ENCODE measurements at regions not wholly inside any gene's neighbourhood (a gene's known extent, or its start where the extent isn't known, plus 50 kb on each side); places are given as distances from the start of the nearest gene placed in this dataset.

DNA sequence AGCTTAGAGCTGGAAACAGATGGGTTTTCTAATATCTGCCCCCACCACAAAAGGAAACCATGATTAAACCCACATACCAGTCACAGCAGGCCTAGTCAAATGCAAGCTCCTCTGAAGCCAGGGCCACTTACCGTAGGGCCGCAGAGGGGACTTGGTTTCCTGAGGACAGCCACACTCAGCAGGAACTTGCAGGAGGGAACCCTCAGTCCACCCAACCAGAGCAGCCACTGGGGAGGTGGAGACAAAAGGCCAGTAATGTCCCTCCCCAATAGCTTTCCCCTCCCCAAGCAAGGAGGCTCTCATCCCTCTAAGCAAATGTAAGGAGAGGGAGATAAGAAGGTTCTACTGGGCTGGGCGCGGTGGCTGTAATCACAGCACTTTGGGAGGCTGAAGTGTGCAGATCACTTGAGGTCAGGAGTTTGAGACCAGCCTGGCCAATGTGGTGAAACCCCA, 384.4 kb upstream of the JARID2 start:
- no peaks in the 10 kb centered on the region for H3K27me3 ChIP-seq (ENCODE audit: control insufficient read depth in 3 of 3, insufficient read depth in 3 of 3, low read length in 2 of 3)
- no peak overlapping the region for H3K27ac ChIP-seq (ENCODE audit: low read depth in 1 of 2, low read length in 1 of 2)
- H3K36me3 ChIP-seq (ENCODE audit: control insufficient read depth in 4 of 4, insufficient read depth in 4 of 4, low read length in 4 of 4) = no peaks in the 10 kb centered on the region
- no peak for DNase-seq
- no peak overlapping the region for H3K9ac ChIP-seq (ENCODE audit: insufficient read depth in 1 of 2, low read length in 2 of 2)
- TF ChIP-seq, protein P1, sequence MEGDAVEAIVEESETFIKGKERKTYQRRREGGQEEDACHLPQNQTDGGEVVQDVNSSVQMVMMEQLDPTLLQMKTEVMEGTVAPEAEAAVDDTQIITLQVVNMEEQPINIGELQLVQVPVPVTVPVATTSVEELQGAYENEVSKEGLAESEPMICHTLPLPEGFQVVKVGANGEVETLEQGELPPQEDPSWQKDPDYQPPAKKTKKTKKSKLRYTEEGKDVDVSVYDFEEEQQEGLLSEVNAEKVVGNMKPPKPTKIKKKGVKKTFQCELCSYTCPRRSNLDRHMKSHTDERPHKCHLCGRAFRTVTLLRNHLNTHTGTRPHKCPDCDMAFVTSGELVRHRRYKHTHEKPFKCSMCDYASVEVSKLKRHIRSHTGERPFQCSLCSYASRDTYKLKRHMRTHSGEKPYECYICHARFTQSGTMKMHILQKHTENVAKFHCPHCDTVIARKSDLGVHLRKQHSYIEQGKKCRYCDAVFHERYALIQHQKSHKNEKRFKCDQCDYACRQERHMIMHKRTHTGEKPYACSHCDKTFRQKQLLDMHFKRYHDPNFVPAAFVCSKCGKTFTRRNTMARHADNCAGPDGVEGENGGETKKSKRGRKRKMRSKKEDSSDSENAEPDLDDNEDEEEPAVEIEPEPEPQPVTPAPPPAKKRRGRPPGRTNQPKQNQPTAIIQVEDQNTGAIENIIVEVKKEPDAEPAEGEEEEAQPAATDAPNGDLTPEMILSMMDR (IDR thresholded peaks at IDR 0.05; ENCODE audit: control extremely low read depth, extremely low read depth) = no peak
- no peaks in the 10 kb centered on the region for H3K9me3 ChIP-seq (ENCODE audit: control insufficient read depth in 4 of 4, insufficient read depth in 3 of 4, low read length in 3 of 4)
- no peak for ATAC-seq (ENCODE audit: insufficient read depth, low FRiP score)
- peaks cover 0 to 20% (median 0%) of the 10 kb centered on the region in 5 donors for H3K4me1 ChIP-seq (ENCODE audit: control insufficient read depth in 5 of 5, insufficient read depth in 5 of 5, low read length in 5 of 5)
- 45 to 65% methylated on average over 4 of the region's 4 CpGs for WGBS, 2 donors
- H3K4me3 ChIP-seq = no peak overlapping the region

DNA sequence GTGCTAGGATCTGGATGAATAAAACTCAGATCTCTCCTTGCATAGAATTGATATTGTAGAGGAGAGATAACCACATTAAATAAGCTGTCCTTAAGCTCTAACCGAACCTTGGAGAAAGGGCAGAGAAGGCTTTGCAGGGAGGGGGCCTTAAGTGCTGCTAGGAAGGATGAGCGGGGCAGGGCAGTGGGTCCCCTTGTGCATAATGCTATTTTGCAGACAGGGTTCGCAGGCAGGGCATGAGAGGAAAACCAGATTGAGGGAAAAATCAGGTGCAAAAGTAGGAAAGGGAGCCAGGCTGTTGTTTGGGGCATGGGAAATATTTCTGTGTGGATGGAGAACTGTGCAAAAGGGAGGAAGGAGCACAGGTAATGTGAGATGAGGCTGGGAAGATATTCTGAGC, 383.0 kb upstream of the JARID2 start:
- Histone ChIP-seq H3K4me3 (no peak overlapping the region), H3K27me3 (ENCODE audit: control insufficient read depth in 3 of 3, insufficient read depth in 3 of 3, low read length in 2 of 3) (no peaks in the 10 kb centered on the region), H3K36me3 (ENCODE audit: control insufficient read depth in 4 of 4, insufficient read depth in 4 of 4, low read length in 4 of 4) (no peaks in the 10 kb centered on the region), H3K4me1 (ENCODE audit: control insufficient read depth in 5 of 5, insufficient read depth in 5 of 5, low read length in 5 of 5) (peaks cover 0 to 20% (median 0%) of the 10 kb centered on the region in 5 donors), H3K9me3 (ENCODE audit: control insufficient read depth in 4 of 4, insufficient read depth in 3 of 4, low read length in 3 of 4) (no peaks in the 10 kb centered on the region), H3K9ac (ENCODE audit: insufficient read depth in 1 of 2, low read length in 2 of 2) (no peak overlapping the region), H3K27ac (ENCODE audit: low read depth in 1 of 2, low read length in 1 of 2) (no peak overlapping the region)
- 97 to 99% methylated on average over 3 of the region's 3 CpGs for WGBS, 2 donors
- TF ChIP-seq, protein P1 (IDR thresholded peaks at IDR 0.05; ENCODE audit: control extremely low read depth, extremely low read depth) = no peak
- ATAC-seq (ENCODE audit: insufficient read depth, low FRiP score) (no peak), DNase-seq (no peak)

DNA sequence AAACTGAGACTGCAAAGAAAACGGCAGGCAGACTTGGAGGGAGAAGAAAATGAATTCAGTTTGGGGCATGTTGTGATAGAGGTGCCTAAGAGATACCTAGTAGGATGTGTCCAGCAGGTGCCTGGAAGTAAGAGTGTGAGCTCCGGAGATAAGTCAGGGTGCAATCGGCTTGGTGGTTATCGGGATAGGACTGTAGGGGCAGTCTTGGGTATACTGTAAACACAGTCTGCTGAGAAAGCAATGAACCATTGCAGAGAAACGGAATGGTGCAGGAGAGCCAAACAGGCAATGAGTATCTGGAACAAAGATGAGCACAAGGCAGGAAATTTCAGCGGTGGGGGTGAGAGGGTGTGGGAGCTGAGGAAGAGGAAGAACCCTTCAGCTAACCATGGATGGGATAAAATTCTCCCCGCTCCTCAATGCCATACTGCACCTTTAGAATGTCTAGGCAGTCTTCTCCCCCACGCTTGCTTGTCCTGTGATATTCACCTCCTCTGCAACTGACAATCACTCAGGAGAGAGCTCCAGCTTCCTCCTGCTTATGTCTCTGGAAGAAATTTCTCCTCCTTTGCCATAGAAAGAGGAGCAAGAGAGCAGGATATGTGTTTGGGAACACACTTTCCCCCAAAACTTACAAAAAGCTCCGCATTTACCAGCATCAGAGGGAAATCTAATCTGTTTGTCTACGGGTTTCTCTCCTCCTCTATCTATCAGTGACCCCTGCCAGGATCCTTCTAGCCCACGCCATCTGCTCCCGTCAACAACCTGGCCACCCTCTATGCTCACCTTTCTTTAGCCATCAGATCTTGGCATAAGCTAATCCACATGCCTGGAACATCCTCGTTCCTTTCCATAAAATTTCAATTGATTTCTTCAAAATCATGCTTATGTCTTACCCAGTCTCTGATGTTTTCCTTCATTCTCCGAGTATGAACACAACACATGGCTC, 381.7 kb upstream of the JARID2 start:
- no peak overlapping the region for H3K9ac ChIP-seq (ENCODE audit: insufficient read depth in 1 of 2, low read length in 2 of 2)
- H3K36me3 ChIP-seq (ENCODE audit: control insufficient read depth in 4 of 4, insufficient read depth in 4 of 4, low read length in 4 of 4) = no peaks in the 10 kb centered on the region
- TF ChIP-seq, protein P1 (IDR thresholded peaks at IDR 0.05; ENCODE audit: control extremely low read depth, extremely low read depth) = no peak
- no peak overlapping the region for H3K4me3 ChIP-seq
- H3K27ac ChIP-seq (ENCODE audit: low read depth in 1 of 2, low read length in 1 of 2) = no peak overlapping the region
- H3K27me3 ChIP-seq (ENCODE audit: control insufficient read depth in 3 of 3, insufficient read depth in 3 of 3, low read length in 2 of 3) = no peaks in the 10 kb centered on the region
- peaks cover 0 to 20% (median 0%) of the 10 kb centered on the region in 5 donors for H3K4me1 ChIP-seq (ENCODE audit: control insufficient read depth in 5 of 5, insufficient read depth in 5 of 5, low read length in 5 of 5)
- H3K9me3 ChIP-seq (ENCODE audit: control insufficient read depth in 4 of 4, insufficient read depth in 3 of 4, low read length in 3 of 4) = peaks cover 0 to 2% (median 0%) of the 10 kb centered on the region in 4 donors
- DNase-seq (no peak), ATAC-seq (ENCODE audit: insufficient read depth, low FRiP score) (no peak)
- WGBS, 2 donors = 72 to 73% methylated on average over 14 of the region's 14 CpGs
